Uterus (tissue), 3 donors: ENCODE measurements at regions not wholly inside any gene's neighbourhood (a gene's known extent, or its start where the extent isn't known, plus 50 kb on each side); places are given as distances from the start of the nearest gene placed in this dataset.

Experiments
- DNase-seq, 2 donors: peaks; one replicate each; pipeline ENCODE4 v3.0.0-alpha.2; 2019 to 2020
- H3K27ac ChIP-seq, 2 donors: fragments of 200-600 bp; sonication (generic); 1 replicate in 1 of 2; 2 replicates in 1 of 2; pipeline ENCODE4 v1.5.1; 2016 to 2018
- H3K27me3 ChIP-seq, 2 donors: fragments of 200-600 bp; sonication (generic); one replicate each; pipeline ENCODE4 v1.5.1; 2018 to 2019; ENCODE audit warnings: control low read depth in 1 of 2
- H3K36me3 ChIP-seq, 2 donors: fragments of 200-600 bp; sonication (generic); one replicate each; pipeline ENCODE4 v1.5.1; 2019; ENCODE audit warnings: control low read depth in 1 of 2
- H3K4me1 ChIP-seq, 2 donors: fragments of 200-600 bp; sonication (generic); one replicate each; pipeline ENCODE4 v1.5.1; 2018 to 2019; ENCODE audit warnings: control low read depth in 1 of 2
- H3K4me3 ChIP-seq, 2 donors: fragments of 200-600 bp; sonication (generic); 1 replicate in 1 of 2; 2 replicates in 1 of 2; pipeline ENCODE4 v1.5.1; 2018 to 2019; ENCODE audit warnings: mild to moderate bottlenecking in 1 of 2
- H3K9me3 ChIP-seq, 2 donors: fragments of 200-600 bp; sonication (generic); one replicate each; pipeline ENCODE4 v1.5.1; 2019; ENCODE audit warnings: control low read depth in 1 of 2
- POLR2A ChIP-seq, 2 donors: fragments of 450-650 bp; IDR thresholded peaks; one replicate each; pipeline ENCODE4 v1.6.1; 2016; ENCODE audit warnings: antibody characterized with exemption in 2 of 2, mild to moderate bottlenecking in 1 of 2, moderate library complexity in 1 of 2
- intact Hi-C: fragments of 100-400 bp; cut with DNase I; formaldehyde crosslinking; loops from one replicate; pipeline ENCODE4 v1.15.1; 2023; ENCODE audit warnings: low total_unique reads
- TF ChIP-seq, protein P1 (sequence below), 4 experiments: fragments of 200-600 bp in 2 of 4; fragments of 450-650 bp in 2 of 4; sonication (generic) in 2 of 4; IDR thresholded peaks; one replicate each; pipeline ENCODE4 v1.5.1; 2016 to 2019; ENCODE audit warnings: antibody characterized with exemption in 4 of 4, mild to moderate bottlenecking in 2 of 4, moderate library complexity in 1 of 4
- donor health status: DM: yes; HTN: yes; CAD: no.

DNA sequence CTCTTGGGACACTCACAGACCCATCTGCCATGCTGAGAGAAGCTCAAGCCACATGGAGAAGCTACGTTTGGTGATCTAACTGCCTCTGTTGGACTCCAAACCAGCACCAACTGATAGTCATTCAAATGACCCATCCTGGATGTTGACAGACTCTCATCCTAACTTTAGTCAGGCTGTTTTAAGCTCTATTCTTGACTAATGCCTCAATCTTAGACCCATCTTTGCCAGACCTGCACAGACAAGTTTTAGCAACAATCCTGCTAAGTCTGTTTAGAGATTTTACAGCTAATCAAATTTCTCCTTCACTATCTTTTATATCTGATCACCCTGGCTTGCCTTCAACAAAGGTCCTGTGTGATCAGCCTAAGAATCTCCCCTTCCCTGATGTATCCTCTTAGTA lies 245.1 kb downstream of the SCG2 start:
- no peak for DNase-seq
- Histone ChIP-seq H3K4me3 (no peak overlapping the region), H3K36me3 (no peaks in the 10 kb centered on the region), H3K4me1 (no peaks in the 10 kb centered on the region), H3K9me3 (no peaks in the 10 kb centered on the region), H3K27ac (no peak overlapping the region), H3K27me3 (no peaks in the 10 kb centered on the region)
- TF ChIP-seq POLR2A (IDR thresholded peaks at IDR 0.05): no peak
- TF ChIP-seq, protein P1, sequence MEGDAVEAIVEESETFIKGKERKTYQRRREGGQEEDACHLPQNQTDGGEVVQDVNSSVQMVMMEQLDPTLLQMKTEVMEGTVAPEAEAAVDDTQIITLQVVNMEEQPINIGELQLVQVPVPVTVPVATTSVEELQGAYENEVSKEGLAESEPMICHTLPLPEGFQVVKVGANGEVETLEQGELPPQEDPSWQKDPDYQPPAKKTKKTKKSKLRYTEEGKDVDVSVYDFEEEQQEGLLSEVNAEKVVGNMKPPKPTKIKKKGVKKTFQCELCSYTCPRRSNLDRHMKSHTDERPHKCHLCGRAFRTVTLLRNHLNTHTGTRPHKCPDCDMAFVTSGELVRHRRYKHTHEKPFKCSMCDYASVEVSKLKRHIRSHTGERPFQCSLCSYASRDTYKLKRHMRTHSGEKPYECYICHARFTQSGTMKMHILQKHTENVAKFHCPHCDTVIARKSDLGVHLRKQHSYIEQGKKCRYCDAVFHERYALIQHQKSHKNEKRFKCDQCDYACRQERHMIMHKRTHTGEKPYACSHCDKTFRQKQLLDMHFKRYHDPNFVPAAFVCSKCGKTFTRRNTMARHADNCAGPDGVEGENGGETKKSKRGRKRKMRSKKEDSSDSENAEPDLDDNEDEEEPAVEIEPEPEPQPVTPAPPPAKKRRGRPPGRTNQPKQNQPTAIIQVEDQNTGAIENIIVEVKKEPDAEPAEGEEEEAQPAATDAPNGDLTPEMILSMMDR (IDR thresholded peaks at IDR 0.05): no peak
- intact Hi-C loops: no loop called here

DNA sequence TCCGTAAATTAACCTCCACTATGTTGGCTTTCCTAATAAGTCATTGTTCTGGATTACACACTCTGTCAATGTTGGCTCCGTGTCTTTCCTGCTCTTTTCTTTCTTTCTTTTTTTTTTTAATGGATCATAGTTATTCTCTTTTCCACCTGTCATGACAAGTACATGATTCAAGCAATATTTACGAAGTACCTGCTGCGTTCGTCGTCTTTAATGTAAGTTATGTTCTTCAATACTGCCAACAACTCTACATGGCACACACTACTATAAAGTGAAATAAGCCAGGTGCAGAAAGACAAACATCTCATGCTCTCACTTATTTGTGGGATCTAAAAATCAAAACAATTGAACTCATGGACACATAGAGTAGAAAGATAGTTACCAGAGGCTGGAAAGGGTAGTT lies 239.1 kb downstream of the SCG2 start:
- DNase-seq: no peak
- Histone ChIP-seq H3K4me3 (no peak overlapping the region), H3K27me3 (no peaks in the 10 kb centered on the region), H3K4me1 (no peaks in the 10 kb centered on the region), H3K27ac (no peak overlapping the region), H3K9me3 (no peaks in the 10 kb centered on the region), H3K36me3 (no peaks in the 10 kb centered on the region)
- intact Hi-C loops: no loop called here
- TF ChIP-seq, protein P1 (IDR thresholded peaks at IDR 0.05): no peak
- no peak for TF ChIP-seq POLR2A (IDR thresholded peaks at IDR 0.05)

DNA sequence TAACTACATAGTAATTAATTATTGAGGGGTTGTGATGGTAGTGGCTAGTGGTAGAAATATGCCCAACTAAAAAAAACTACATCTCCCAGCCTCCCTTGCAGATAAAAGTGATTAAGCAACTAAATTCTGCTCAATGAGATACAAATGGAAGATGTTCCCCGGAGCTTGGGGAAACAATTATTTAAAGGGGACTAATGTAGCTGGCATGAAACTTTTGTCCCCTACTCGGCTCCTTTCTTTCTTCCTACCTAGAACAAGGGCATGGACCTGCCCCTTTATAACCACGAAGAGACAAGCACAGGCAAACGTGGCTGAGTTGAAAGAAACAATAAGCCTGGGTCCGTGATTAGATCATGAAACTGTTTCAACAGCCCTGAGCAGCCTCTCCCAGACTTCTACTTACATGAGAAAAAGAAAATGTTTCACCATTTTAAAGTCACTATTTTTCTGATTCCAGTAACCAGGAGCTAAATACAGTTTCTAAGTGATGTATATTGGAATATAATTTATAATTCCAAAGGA lies 236.9 kb downstream of the SCG2 start:
- intact Hi-C loops: no loop called here
- Histone ChIP-seq H3K36me3 (no peaks in the 10 kb centered on the region), H3K9me3 (no peaks in the 10 kb centered on the region), H3K4me1 (no peaks in the 10 kb centered on the region), H3K27ac (no peak overlapping the region), H3K4me3 (no peak overlapping the region), H3K27me3 (no peaks in the 10 kb centered on the region)
- no peak for DNase-seq
- TF ChIP-seq, protein P1 (IDR thresholded peaks at IDR 0.05): no peak
- no peak for TF ChIP-seq POLR2A (IDR thresholded peaks at IDR 0.05)

DNA sequence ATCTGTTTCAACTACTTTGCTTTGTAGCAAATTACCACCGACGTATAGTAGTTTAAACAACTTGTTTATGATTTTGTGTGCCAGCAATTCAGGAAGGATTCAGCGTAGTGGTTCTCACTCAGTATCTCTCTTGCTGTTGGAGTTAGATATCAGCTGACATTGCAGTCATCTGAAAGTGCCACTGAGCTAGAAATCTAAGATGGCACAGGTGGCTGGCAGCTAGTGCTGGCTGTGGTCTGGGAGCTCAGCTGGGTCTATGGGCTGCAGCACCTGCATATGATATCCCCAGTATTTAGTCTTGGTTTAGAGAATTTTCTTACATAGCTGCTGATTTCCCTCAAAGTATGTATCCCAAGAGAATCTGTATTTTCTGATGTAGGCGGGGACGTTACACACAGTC lies 235.6 kb downstream of the SCG2 start:
- Histone ChIP-seq H3K27ac (no peak overlapping the region), H3K9me3 (no peaks in the 10 kb centered on the region), H3K4me1 (no peaks in the 10 kb centered on the region), H3K27me3 (no peaks in the 10 kb centered on the region), H3K4me3 (no peak overlapping the region), H3K36me3 (no peaks in the 10 kb centered on the region)
- intact Hi-C loops: no loop called here
- DNase-seq: no peak
- no peak for TF ChIP-seq POLR2A (IDR thresholded peaks at IDR 0.05)
- TF ChIP-seq, protein P1 (IDR thresholded peaks at IDR 0.05): no peak

DNA sequence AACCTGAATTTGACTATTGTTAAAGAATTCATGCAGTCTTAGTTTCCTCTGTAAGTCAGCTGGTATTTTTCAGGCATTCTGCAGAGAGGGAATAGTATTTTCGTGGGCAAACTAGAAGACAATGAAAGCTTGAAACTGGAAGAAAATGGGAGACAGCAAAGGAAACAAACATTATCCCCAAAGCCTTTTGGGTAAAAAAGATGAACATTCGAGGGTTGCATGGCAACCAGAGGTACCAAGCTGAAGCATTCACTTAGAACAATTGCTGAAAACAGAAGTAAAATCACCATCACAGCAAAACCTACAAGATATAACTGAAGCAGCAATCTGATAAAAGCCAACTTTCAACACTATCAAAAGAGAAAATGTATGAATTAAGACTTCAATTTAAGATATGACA lies 233.7 kb downstream of the SCG2 start:
- no peak for TF ChIP-seq POLR2A (IDR thresholded peaks at IDR 0.05)
- TF ChIP-seq, protein P1 (IDR thresholded peaks at IDR 0.05): no peak
- DNase-seq: no peak
- H3K27ac ChIP-seq: no peak overlapping the region
- intact Hi-C loops: no loop called here
- no peaks in the 10 kb centered on the region for H3K9me3 ChIP-seq
- no peaks in the 10 kb centered on the region for H3K27me3 ChIP-seq
- H3K36me3 ChIP-seq: no peaks in the 10 kb centered on the region
- H3K4me3 ChIP-seq: no peak overlapping the region
- H3K4me1 ChIP-seq: no peaks in the 10 kb centered on the region
